Sigmoid colon (tissue), 6 donors: ENCODE measurements at regions not wholly inside any gene's neighbourhood (a gene's known extent, or its start where the extent isn't known, plus 50 kb on each side); places are given as distances from the start of the nearest gene placed in this dataset.

Experiments used
- DNase-seq: peaks from one replicate; pipeline ENCODE4 v3.0.0-alpha.2; 2019
- H3K27ac ChIP-seq, 4 donors: fragments of 200-600 bp; sonication (generic); one replicate each; pipeline ENCODE4 v1.5.1; 2016 to 2019; ENCODE audit warnings: mild to moderate bottlenecking in 1 of 4
- H3K27me3 ChIP-seq, 3 donors: fragments of 200-600 bp; sonication (generic); one replicate each; pipeline ENCODE4 v1.5.1; 2019; ENCODE audit warnings: mild to moderate bottlenecking in 1 of 3
- H3K36me3 ChIP-seq, 4 donors: fragments of 200-600 bp; sonication (generic); one replicate each; pipeline ENCODE4 v1.5.1; 2016 to 2019
- H3K4me1 ChIP-seq, 4 donors: fragments of 200-600 bp; sonication (generic); one replicate each; pipeline ENCODE4 v1.5.1; 2017 to 2019
- H3K4me3 ChIP-seq, 4 donors: fragments of 200-600 bp; sonication (generic); one replicate each; pipeline ENCODE4 v1.5.1; 2017 to 2019; ENCODE audit warnings: mild to moderate bottlenecking in 2 of 4, moderate library complexity in 1 of 4
- H3K9me3 ChIP-seq, 4 donors: fragments of 200-600 bp in 3 of 4; sonication (generic) in 3 of 4; one replicate each; pipeline versions ENCODE4 v1.5.1 to v1.6.1; 2013 to 2019
- EP300 ChIP-seq, 4 donors: sonication (generic); formaldehyde crosslinking; IDR thresholded peaks; one replicate each; pipeline ENCODE4 v1.6.1; 2017; ENCODE audit warnings: antibody characterized with exemption in 4 of 4
- POLR2A ChIP-seq, 2 donors: fragments of 450-650 bp; IDR thresholded peaks; one replicate each; pipeline ENCODE4 v1.6.1; 2016; ENCODE audit warnings: antibody characterized with exemption in 2 of 2, mild to moderate bottlenecking in 2 of 2, moderate library complexity in 2 of 2
- POLR2AphosphoS5 ChIP-seq, 4 donors: sonication (generic); formaldehyde crosslinking; IDR thresholded peaks; one replicate each; pipeline ENCODE4 v1.6.1; 2017; ENCODE audit warnings: antibody characterized with exemption in 4 of 4
- WGBS, 2 donors: extraction: QIAGEN DNeasy Blood & Tissue Kit; methylation state at CpG; one replicate each; pipeline ENCODE4 v1.1.7; 2013; 5-methylcytosine and 5-hydroxymethylcytosine counted together
- intact Hi-C: fragments of 100-400 bp; cut with DNase I; formaldehyde crosslinking; loops from one replicate; pipeline ENCODE4 v1.15.1; 2023
- TF ChIP-seq, protein P1 (sequence below), 4 experiments: fragments of 450-650 bp in 3 of 4; fragments of 200-600 bp in 1 of 4; IDR thresholded peaks; one replicate each; pipeline ENCODE4 v1.5.1; 2016 to 2019; ENCODE audit warnings: antibody characterized with exemption in 4 of 4, mild to moderate bottlenecking in 3 of 4, moderate library complexity in 2 of 4
- donor health status: healthy with polysubstance abuse.
- donor health status: healthy.

DNA sequence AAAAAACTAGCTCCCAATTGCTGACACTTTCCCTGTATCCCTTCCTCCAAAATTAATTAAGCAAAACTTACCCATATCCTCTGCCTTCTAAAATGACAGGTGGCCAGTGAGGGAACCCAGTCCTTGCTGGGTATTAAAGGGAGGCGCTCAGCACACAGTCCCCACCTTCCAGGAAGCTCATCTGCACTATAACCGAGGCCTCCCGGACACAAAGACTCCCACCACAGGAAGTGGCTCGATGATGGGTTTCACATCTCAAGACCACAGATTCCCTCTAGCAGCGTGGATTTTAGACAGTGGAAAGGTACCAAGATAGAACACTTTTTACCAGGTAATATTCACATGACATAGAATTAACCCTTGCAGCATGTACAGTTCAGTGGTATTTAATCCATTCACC, 126.8 kb upstream of the NCOR2 start:
- peaks cover 0 to 6% (median 0%) of the 10 kb centered on the region in 4 donors for H3K9me3 ChIP-seq
- intact Hi-C loops = no loop called here
- no peaks in the 10 kb centered on the region for H3K27me3 ChIP-seq
- peaks cover 0 to 6% (median 2%) of the 10 kb centered on the region in 4 donors for H3K4me1 ChIP-seq
- WGBS, 2 donors = 40 to 60% methylated on average over 5 of the region's 5 CpGs
- no peak overlapping the region for H3K27ac ChIP-seq
- TF ChIP-seq POLR2A (IDR thresholded peaks at IDR 0.05) (no peak), EP300 (IDR thresholded peaks at IDR 0.05) (no peak), POLR2AphosphoS5 (IDR thresholded peaks at IDR 0.05) (no peak)
- TF ChIP-seq, protein P1, sequence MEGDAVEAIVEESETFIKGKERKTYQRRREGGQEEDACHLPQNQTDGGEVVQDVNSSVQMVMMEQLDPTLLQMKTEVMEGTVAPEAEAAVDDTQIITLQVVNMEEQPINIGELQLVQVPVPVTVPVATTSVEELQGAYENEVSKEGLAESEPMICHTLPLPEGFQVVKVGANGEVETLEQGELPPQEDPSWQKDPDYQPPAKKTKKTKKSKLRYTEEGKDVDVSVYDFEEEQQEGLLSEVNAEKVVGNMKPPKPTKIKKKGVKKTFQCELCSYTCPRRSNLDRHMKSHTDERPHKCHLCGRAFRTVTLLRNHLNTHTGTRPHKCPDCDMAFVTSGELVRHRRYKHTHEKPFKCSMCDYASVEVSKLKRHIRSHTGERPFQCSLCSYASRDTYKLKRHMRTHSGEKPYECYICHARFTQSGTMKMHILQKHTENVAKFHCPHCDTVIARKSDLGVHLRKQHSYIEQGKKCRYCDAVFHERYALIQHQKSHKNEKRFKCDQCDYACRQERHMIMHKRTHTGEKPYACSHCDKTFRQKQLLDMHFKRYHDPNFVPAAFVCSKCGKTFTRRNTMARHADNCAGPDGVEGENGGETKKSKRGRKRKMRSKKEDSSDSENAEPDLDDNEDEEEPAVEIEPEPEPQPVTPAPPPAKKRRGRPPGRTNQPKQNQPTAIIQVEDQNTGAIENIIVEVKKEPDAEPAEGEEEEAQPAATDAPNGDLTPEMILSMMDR (IDR thresholded peaks at IDR 0.05) = no peak
- H3K36me3 ChIP-seq = no peaks in the 10 kb centered on the region
- DNase-seq = no peak
- no peak overlapping the region for H3K4me3 ChIP-seq

DNA sequence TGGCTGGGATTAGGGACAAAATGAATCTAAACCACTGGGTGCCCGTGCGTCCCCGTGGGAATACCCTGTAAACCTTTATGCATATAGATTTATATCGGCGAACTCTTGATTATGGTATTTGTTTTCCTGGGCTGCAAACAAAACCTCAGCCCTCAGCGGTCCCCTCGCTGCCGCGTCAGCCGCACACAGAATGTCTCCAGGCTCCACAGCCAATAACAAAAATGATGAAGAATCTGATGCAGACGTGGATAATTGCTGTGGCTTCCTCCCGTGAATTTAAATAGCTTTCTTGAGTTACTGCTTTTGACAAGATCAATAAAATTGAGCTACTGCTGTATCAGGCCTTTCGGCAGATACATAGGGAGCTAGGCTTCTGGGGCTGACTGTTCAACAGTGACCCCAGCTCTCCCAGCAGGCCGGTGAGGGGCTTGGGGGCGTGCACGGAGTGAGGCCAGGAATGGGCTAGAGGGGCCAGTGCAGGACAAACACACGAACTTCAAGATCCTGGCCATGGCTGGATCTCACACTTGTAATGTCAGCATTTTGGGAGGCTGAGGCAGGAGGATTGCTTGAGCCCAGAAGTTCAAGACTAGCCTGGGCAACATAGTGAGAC, 125.8 kb upstream of the NCOR2 start:
- H3K4me1 ChIP-seq = peaks cover 0 to 12% (median 5%) of the 10 kb centered on the region in 4 donors
- no peaks in the 10 kb centered on the region for H3K27me3 ChIP-seq
- intact Hi-C loops = no loop called here
- no peak for TF ChIP-seq POLR2AphosphoS5 (IDR thresholded peaks at IDR 0.05)
- TF ChIP-seq POLR2A (IDR thresholded peaks at IDR 0.05) = no peak
- TF ChIP-seq, protein P1 (IDR thresholded peaks at IDR 0.05) = no peak
- TF ChIP-seq EP300 (IDR thresholded peaks at IDR 0.05) = no peak
- H3K9me3 ChIP-seq = peaks cover 0 to 6% (median 0%) of the 10 kb centered on the region in 4 donors
- H3K27ac ChIP-seq = no peak overlapping the region
- no peak for DNase-seq
- WGBS, 2 donors = 75 to 81% methylated on average over 17 of the region's 17 CpGs
- H3K4me3 ChIP-seq = no peak overlapping the region
- H3K36me3 ChIP-seq = no peaks in the 10 kb centered on the region

DNA sequence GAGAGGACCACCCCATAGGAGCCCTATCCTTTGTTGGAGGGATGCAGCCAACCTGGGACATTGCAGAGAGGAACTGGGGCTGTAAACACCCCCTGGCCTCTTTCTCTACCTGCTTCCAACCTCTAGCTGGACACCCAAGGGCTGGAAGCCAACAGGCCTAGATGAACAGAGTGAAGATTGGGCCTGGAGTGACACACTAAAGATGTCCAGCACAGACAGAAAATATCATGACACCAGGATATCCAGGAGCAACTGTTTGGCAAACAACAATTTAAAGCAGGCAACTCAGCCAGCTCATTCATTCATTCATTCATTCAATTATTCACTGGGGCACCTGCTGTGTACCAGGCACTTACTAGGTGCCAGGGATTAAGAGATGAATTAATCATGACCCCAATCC, 125.0 kb upstream of the NCOR2 start:
- DNase-seq = no peak
- H3K9me3 ChIP-seq = peaks cover 0 to 6% (median 0%) of the 10 kb centered on the region in 4 donors
- intact Hi-C loops = no loop called here
- no peak overlapping the region for H3K27ac ChIP-seq
- no peaks in the 10 kb centered on the region for H3K36me3 ChIP-seq
- no peak overlapping the region for H3K4me3 ChIP-seq
- TF ChIP-seq POLR2AphosphoS5 (IDR thresholded peaks at IDR 0.05) (no peak), POLR2A (IDR thresholded peaks at IDR 0.05) (no peak)
- no peaks in the 10 kb centered on the region for H3K27me3 ChIP-seq
- peaks cover 0 to 20% (median 13%) of the 10 kb centered on the region in 4 donors for H3K4me1 ChIP-seq

DNA sequence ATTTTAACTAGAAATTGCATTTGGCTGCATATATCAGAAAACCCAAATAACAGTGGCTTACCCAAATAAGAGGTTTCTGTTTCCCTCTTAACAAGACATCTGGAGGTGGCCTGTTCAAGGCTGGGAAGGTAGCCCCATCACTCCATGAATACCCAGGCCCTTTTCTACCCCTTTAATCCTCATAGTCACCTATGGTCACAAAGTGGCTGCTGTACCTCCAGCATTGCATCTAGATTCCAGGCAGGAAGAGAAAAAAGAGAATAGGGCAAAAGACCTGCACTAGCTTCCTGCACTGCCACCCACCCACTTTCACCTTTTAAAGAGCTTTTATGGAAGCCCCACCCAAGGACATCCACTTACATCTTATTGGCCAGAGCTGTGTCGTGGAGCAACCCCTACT, 124.0 kb upstream of the NCOR2 start:
- Histone ChIP-seq H3K27me3 (no peaks in the 10 kb centered on the region), H3K9me3 (peaks cover 0 to 6% (median 0%) of the 10 kb centered on the region in 4 donors), H3K4me1 (peaks cover 0 to 21% (median 13%) of the 10 kb centered on the region in 4 donors), H3K4me3 (no peak overlapping the region), H3K36me3 (no peaks in the 10 kb centered on the region), H3K27ac (no peak overlapping the region)
- no peak for TF ChIP-seq EP300 (IDR thresholded peaks at IDR 0.05)
- TF ChIP-seq, protein P1 (IDR thresholded peaks at IDR 0.05) = no peak
- no peak for TF ChIP-seq POLR2AphosphoS5 (IDR thresholded peaks at IDR 0.05)
- no peak for TF ChIP-seq POLR2A (IDR thresholded peaks at IDR 0.05)
- intact Hi-C loops = no loop called here
- no peak for DNase-seq
- WGBS, 2 donors = 93 to 95% methylated on average over 1 of the region's 1 CpG

DNA sequence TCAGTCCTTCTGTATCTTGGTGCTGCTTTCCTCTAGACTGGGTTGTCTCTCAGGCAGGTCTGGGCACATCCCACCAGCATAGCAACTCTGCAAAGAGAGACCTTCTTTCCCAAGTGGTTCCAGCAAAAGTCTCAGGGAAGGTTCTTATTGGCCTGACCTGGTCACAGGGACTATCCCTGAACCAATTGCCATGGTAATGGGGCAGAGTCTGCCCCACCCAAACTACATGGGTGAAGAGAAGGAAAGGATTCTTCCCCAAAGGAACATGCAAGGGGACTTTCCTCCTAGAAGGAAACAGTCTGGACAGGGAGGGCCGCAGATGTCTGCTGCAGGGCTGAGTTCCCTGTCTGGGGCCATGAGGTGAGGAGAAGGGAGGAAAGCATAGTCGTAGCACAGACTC, 122.2 kb upstream of the NCOR2 start:
- intact Hi-C loops = loop anchor here (5.0 kb wide), 1 partner anchor 68 kb away; no protein-coding TSS in a partner anchor
- TF ChIP-seq POLR2AphosphoS5 (IDR thresholded peaks at IDR 0.05) = no peak
- TF ChIP-seq, protein P1 (IDR thresholded peaks at IDR 0.05) = no peak
- no peak for TF ChIP-seq POLR2A (IDR thresholded peaks at IDR 0.05)
- no peak for TF ChIP-seq EP300 (IDR thresholded peaks at IDR 0.05)

More for the DNA sequence above, 122.2 kb upstream of the NCOR2 start:
- Histone ChIP-seq H3K27me3 (no peaks in the 10 kb centered on the region), H3K27ac (no peak overlapping the region), H3K36me3 (no peaks in the 10 kb centered on the region), H3K9me3 (peaks cover 0 to 6% (median 0%) of the 10 kb centered on the region in 4 donors), H3K4me3 (no peak overlapping the region), H3K4me1 (peaks cover 0 to 38% (median 30%) of the 10 kb centered on the region in 4 donors)
- DNase-seq = no peak
- WGBS, 2 donors = 70 to 78% methylated on average over 2 of the region's 2 CpGs
